ENCODE measurements at regions not wholly inside any gene's neighbourhood (a gene's known extent, or its start where the extent isn't known, plus 50 kb on each side); places are given as distances from the start of the nearest gene placed in this dataset.
"Not testable (repeated sequence)": the region's sequence is repeated elsewhere in the genome, so short reads cannot be mapped to it uniquely, and the experiment has no call there.

DNA sequence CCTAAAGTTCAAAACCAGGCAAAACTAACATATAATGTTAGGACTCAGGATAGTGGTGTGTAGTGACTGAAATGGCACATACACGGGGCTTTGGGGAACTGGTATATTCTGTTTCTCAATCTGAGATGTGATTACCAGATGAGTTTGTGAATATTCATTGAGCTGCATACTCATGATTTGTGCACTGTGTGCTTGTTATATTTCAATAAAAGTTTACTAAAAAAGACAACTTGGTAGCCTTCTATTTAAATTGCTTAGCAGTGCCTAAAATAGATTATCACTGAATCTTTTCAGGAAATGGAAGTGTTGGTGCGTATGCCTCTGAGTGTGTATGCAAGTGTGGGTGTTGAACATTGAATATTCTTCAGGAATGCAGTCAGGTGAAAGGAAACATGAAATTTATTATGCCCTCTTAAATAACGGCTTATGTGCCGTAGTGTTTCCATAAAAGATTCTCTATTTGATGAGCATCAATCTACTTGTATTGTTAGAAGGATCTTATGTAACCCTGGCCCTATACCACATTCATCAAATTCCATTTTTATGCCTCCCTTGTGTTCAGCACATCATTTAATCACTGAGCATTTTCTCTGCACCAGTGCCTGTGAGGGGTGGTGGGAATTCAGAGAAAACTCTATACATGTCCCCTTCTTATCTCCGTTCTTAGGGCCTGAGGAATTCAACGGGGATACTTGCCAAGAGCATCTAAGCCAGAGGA lies 82.6 kb upstream of the AUTS2 start:
- no peak for DNase-seq

DNA sequence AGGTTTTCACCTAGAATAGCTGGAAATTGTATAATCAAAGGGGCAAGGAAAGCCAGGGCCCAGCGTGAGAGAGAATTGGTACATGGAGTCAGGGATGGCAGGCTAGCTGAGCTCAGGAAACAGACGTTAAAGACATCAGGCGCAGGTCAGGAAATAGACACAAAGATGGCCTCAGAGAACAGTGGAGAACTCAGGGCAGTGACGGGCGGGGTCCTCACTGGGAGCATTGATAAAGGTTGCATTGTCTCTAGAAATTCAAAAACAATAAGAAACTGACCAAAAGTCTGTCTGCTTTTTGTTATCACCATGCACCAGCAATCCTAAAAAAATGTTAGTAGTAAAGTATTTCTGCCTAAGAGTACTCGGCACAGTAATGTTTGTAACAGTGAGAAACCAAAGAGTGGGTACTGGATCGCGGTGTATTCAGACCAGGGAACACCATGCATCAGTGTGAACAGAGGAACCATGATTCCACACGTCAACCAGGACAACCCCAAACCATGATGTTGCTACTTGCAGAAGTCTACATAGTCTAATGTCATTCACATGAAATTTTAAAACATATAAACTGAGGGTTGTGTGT lies 81.9 kb upstream of the AUTS2 start:
- DNase-seq: no peak

DNA sequence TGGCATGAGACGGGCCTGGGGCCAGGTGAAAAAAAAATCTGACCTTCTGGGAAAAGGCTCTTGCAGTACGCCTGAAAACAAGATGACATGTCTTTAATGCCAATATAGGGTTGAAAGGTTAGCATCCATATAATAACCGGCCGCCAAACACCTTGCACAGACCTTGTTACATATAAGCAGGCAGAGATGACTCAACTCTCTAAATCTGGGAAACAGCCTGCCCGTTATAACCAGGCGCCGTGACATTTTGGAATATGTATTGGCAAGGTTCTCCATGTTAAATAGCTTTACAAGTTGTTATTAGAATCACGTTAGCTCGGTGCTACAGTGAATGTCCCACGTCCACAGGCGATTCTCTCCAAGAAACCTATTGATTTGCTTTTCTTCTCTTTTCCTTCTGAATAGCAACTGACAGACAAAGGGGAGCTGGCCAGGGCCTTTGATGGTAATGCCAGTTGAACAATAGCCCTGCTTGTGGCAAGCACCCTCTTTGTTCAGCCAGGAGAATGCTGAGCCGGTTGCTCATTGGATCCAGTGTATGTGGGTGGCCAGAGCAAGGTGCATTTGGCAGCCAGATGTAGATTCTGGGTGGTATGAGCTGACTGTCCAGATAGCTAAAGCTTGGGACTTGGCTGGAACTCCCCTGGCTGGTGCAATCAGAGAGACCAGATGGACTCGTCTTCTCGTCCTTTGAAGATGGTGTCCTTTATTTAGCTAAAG lies 80.1 kb upstream of the AUTS2 start:
- DNase-seq: no peak

DNA sequence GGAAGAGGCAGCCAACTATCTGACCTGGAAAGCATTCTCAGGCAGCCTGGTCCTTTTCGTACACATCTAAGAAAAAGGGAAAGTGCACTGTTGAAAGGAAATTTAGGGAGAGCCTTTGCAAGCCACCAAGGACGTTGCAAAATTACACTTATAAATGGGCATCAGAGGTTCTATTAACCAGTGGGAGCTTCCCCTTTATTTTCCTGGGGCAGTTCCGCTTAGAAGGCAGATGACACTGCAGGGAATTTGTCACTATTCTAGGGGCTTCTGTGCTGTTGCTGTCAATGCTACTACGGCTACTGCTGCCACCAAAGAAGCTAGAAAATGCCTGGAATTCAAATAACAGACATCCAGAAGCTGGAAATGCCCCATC lies 79.6 kb upstream of the AUTS2 start:
- no peak for DNase-seq

DNA sequence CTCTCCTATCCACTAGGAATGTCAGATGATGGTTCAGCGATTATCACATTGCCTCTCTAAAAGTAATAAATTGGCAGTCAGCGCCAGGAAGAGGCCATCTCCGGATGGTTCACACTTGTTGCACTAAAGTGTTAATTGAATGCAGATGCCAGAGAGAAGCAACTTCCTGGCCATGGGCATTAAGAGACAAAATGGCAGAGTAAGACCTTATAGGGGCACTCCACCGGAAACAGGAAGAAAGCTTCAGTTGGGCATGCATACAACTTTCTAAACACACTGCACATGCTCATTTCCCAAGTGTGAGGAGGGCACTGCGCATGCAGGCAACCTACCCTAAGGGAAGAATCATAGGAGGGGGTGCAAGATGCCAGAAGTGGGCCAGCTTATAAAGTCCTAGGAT lies 71.7 kb upstream of the AUTS2 start:
- no peak for DNase-seq

DNA sequence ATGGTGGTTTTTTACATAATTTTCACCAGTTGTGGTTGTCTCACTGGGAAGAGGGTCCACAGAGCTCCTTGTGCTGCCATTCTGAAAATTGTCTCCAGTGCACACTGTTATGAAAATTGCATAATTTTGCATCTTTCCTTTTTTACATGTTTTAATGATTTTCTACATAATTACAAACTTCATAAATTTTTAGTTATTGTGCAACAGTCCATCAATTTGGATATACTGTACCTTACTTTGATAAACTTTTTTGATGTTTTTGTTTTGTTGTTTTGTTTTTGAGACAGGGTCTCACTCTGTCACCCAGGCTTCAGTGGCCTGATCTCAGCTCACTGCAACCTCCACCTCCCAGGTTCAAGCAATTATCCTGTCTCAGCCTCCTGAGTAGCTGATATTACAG lies 70.6 kb upstream of the AUTS2 start:
- DNase-seq: no peak

DNA sequence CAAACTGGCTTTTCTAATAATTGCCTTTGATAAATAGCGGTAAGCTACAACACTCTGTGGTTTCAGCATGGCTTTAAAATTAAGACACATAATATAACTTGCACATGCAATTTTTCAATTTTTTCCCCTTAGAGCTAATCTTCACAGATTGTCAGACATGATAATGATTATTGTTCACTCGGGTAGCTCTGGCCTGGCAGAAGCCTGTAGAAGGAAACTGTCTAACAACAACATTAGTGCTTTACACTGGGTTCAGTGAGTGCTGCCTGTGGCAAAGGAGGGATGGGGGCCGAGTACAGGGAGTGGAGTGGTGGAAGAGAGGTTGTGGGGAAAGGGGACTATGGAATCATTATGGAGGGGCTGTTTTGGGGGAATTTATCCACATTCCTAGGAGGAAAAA lies 67.2 kb upstream of the AUTS2 start:
- no peak for DNase-seq

DNA sequence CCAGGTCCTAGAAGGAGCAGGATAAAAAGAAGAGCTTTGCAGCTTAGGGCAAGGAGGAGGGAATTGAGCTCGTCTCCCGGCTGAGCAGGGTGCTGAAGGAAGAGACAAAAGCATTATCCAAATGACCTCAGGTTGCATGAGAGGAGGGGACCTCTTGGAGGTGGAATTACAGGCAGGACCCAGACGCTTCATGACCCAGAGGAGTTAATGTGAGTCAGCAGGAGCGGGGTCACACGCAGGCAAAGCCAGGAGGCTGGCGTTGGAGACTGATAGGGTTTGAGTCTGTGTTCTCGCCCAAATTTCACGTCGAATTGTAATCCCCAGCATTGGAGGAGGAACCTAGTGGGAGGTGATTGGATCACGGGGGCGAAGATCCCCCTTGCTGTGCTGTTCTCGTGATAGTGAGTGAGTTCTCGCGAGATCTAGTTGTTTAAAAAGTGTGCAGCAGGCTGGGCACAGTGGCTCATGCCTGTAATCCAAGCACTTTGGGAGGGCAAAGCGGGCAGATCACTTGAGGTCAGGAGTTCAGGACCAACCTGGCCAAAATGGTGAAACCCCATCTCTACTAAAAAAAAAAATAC lies 63.7 kb upstream of the AUTS2 start:
- no peak for DNase-seq

DNA sequence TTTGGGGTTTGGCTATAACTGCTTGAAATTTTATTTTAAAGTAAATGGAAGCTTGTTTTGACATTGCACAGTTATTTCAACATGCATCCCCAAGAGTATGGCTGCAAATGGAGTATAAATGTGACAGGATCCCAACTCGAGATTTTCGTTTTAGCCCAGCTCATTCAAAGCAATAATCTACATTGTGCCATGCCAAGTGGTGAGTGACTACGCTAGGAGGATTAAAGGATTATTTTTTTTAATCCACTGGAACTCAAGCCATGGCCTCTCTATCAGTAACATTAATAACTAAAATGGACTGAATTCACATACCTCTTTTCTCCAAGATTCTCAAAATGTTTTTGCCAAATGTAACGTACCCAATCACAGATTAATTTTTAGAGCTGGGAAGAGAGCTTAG lies 60.6 kb upstream of the AUTS2 start:
- no peak for DNase-seq

DNA sequence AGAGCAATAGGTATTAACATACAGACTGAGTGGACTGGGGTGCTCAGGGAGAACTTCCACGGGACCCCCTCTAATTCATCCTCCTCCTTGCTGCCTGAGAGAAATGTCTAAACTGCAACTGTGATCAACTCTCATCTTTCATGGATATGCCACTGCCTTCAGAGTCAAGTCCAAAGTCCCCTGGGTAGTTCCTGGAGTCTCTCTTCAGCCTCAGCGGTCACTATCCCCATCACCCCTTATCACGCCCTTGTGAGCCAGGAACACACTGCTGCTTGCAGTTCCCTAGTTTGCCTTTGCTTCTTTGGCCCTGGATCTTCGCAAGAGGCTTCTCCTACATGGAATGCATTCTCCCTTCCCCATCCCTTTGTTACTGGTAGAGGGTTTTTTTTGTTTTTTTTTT lies 58.7 kb upstream of the AUTS2 start:
- no peak for DNase-seq

DNA sequence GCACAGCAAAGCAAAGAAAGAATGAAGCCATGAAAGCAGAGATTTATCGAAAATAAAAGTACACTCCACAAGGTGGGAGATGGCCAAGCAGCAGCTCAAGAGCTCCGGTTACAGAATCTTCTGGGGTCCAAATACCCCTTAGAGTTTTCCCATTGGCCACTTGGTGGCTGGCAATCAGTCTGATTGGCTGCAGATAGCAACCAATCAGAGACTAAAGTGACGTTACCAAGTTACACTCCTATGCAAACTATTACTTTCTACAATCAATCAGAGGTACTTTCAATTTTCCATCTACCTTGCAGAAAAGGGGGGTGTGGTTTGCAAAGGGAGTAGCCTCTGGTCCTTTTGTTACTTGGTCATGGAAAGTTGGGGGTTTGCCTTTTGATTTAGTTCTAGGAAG lies 58.0 kb upstream of the AUTS2 start:
- DNase-seq: no peak

DNA sequence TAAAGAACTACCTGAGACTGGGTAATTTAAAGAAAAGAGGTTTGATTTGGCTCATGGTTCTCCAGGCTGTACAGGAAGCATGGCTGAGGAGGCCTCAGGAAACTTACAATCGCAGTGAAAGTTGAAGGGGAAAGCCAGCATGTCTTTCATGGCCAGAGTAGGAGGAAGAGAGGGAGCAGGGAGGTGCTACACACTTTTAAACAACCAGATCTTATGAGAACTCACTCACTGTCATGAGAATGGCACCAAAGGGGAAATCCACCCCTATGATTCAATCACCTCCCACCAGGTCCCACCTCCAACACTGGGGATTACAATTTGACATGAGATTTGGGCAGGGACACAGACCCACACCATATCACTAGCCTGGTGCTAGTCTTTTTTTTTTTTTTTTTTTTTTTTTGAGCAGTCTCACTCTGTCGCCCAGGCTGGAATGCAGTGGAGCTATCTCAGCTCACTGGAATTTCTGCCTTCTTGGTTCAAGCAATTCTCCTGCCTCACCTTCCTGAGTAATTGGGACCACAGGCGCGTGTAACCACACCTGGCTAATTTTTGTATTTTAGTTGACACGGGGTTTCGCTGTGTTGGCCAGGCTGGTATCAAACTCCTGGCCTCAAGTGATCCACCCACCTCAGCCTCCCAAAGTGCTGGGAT lies 56.4 kb upstream of the AUTS2 start:
- not testable (repeated sequence) for DNase-seq

DNA sequence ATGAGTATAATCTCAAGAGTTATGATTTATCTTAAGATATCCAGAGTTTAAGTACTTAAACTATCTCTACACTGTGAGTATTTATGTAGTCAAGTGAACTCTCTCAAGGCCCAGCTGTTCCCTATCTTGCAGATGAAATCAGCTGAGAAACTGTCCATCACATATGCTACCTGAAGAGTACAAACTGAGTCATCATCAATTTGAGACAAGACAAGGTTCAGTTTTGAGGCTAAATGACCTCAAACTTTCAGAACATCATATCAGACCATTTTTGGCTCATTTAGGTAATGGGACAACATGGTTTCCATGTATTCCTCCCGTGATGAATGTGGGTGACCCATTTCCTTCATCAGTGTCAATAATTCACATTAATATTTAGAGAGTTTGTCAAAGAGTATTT lies 53.1 kb upstream of the AUTS2 start:
- DNase-seq: no peak

Data from GOT3 (cell line).